H1 (cell line): ENCODE measurements at regions not wholly inside any gene's neighbourhood (a gene's known extent, or its start where the extent isn't known, plus 50 kb on each side); places are given as distances from the start of the nearest gene placed in this dataset.

Experiments
- CTCF ChIA-PET: fragments of 300-600 bp; sonication (Branson Sonifier 250); formaldehyde crosslinking; loops from one replicate; lab custom pipeline; 2021; ENCODE audit not compliant: partially characterized antibody; lab: Charles Lee
- POLR2A ChIA-PET: fragments of 300-600 bp; sonication (Branson Sonifier 250); formaldehyde crosslinking; loops from one replicate; lab custom pipeline; 2021; ENCODE audit warnings: inconsistent platforms; ENCODE audit not compliant: partially characterized antibody; lab: Charles Lee
- DNase-seq, 2 experiments: peaks; one replicate each; pipeline versions ENCODE4 v3.0.0 to v3.0.0-alpha.2; 2010 to 2022; ENCODE audit warnings: low spot score in 2 of 2, low read depth in 1 of 2, mixed read lengths in 1 of 2
- FAIRE-seq: peaks from 2 replicates; lab custom pipeline; 2011; peaks lifted over from hg19 to GRCh38; lab: Jason Lieb, UNC
- H2AFZ ChIP-seq: 2 replicates; pipeline ENCODE4 v1.8.1; 2012; ENCODE audit warnings: low read length, inconsistent platforms
- H2AK5ac ChIP-seq: 2 replicates; pipeline ENCODE4 v1.6.1; 2013; ENCODE audit warnings: low read depth, low read length
- H2BK120ac ChIP-seq: replicated peaks from 2 replicates; pipeline ENCODE3; 2013; ENCODE audit warnings: low read depth, low read length, inconsistent platforms
- H2BK12ac ChIP-seq: 2 replicates; pipeline ENCODE4 v1.6.1; 2013; ENCODE audit warnings: low read depth, low read length
- H2BK15ac ChIP-seq: 2 replicates; pipeline ENCODE4 v1.6.1; 2013; ENCODE audit warnings: low read length
- H2BK20ac ChIP-seq: 2 replicates; pipeline ENCODE4 v1.6.1; 2013; ENCODE audit warnings: low read length
- H2BK5ac ChIP-seq: 2 replicates; pipeline ENCODE4 v1.6.1; 2013; ENCODE audit warnings: low read depth, low read length
- H3K14ac ChIP-seq: 2 replicates; pipeline ENCODE4 v1.6.1; 2013; ENCODE audit warnings: inconsistent platforms; ENCODE audit not compliant: insufficient read length
- H3K18ac ChIP-seq: 2 replicates; pipeline ENCODE4 v1.6.1; 2013; ENCODE audit warnings: low read length; ENCODE audit errors: extremely low read depth
- H3K23ac ChIP-seq: 2 replicates; pipeline ENCODE4 v1.6.1; 2013; ENCODE audit warnings: inconsistent platforms; ENCODE audit not compliant: insufficient read length
- H3K23me2 ChIP-seq: 2 replicates; pipeline ENCODE4 v1.6.1; 2013; ENCODE audit warnings: low read depth, low read length
- H3K27ac ChIP-seq: 2 replicates; pipeline ENCODE4 v1.6.1; 2011; ENCODE audit warnings: low read depth, low read length, inconsistent platforms
- H3K27me3 ChIP-seq, 4 experiments: replicated peaks in 1 of 4; 1 replicate in 1 of 4; 2 replicates in 3 of 4; pipeline versions ENCODE4 v1.6.1 to v1.8.1; 2011 to 2013; ENCODE audit warnings: low read length in 3 of 4, mild to moderate bottlenecking in 3 of 4, inconsistent platforms in 2 of 4, mixed read lengths in 2 of 4, moderate library complexity in 1 of 4; ENCODE audit not compliant: control insufficient read depth in 3 of 4, insufficient read depth in 3 of 4; ENCODE audit errors: extremely low read depth in 1 of 4
- H3K36me3 ChIP-seq, 4 experiments: 2 replicates each; pipeline versions ENCODE4 v1.6.1 to v1.8.1; 2011 to 2013; ENCODE audit warnings: mild to moderate bottlenecking in 4 of 4, low read length in 3 of 4, moderate library complexity in 2 of 4, control low read depth in 1 of 4, inconsistent platforms in 1 of 4; ENCODE audit not compliant: insufficient read depth in 4 of 4, control insufficient read depth in 2 of 4
- H3K4ac ChIP-seq: replicated peaks from 2 replicates; pipeline ENCODE3; 2013; ENCODE audit warnings: low read length, low read depth, mixed read lengths, inconsistent platforms; ENCODE audit not compliant: insufficient read length
- H3K4me1 ChIP-seq, 4 experiments: replicated peaks in 1 of 4; 1 replicate in 1 of 4; 2 replicates in 3 of 4; pipeline versions ENCODE4 v1.6.1 to v1.8.1; 2011 to 2013; ENCODE audit warnings: low read length in 3 of 4, inconsistent platforms in 2 of 4, mixed read lengths in 1 of 4; ENCODE audit not compliant: insufficient read depth in 4 of 4, control insufficient read depth in 3 of 4
- H3K4me2 ChIP-seq, 2 experiments: 2 replicates each; pipeline versions ENCODE4 v1.6.1 to v1.8.1; 2011 to 2013; ENCODE audit warnings: low read depth in 2 of 2, low read length in 2 of 2, control low read depth in 1 of 2, inconsistent platforms in 1 of 2, mild to moderate bottlenecking in 1 of 2; ENCODE audit not compliant: insufficient read depth in 1 of 2
- H3K4me3 ChIP-seq, 4 experiments: fragments of 200-600, 300-600 bp in 1 of 4; sonication (generic), shearing (Covaris generic), sonication (Bioruptor Twin) in 1 of 4; 2 replicates each; pipeline versions ENCODE4 v1.5.1 to v1.8.1; 2011 to 2016; ENCODE audit warnings: low read length in 4 of 4, low read depth in 3 of 4, control low read depth in 2 of 4, inconsistent platforms in 2 of 4, mild to moderate bottlenecking in 2 of 4, mixed read lengths in 1 of 4, moderate library complexity in 1 of 4; ENCODE audit not compliant: insufficient read depth in 2 of 4; ENCODE audit errors: extremely low read depth in 1 of 4
- H3K56ac ChIP-seq: replicated peaks from 2 replicates; pipeline ENCODE3; 2013; ENCODE audit warnings: low read depth, mild to moderate bottlenecking, mixed read lengths, low read length, inconsistent platforms; ENCODE audit not compliant: insufficient read length
- H3K79me1 ChIP-seq: 2 replicates; pipeline ENCODE4 v1.6.1; 2013; ENCODE audit warnings: low read depth, low read length, control low read depth
- H3K79me2 ChIP-seq, 2 experiments: 2 replicates each; pipeline versions ENCODE4 v1.6.1 to v1.8.1; 2012 to 2013; ENCODE audit warnings: low read length in 2 of 2, mild to moderate bottlenecking in 2 of 2, inconsistent platforms in 1 of 2; ENCODE audit not compliant: insufficient read depth in 2 of 2, control insufficient read depth in 1 of 2
- H3K9ac ChIP-seq, 4 experiments: replicated peaks in 1 of 4; 1 replicate in 1 of 4; 2 replicates in 3 of 4; pipeline versions ENCODE4 v1.6.1 to v1.8.1; 2011 to 2013; ENCODE audit warnings: low read depth in 3 of 4, low read length in 3 of 4, control low read depth in 2 of 4, mild to moderate bottlenecking in 2 of 4, moderate library complexity in 2 of 4, inconsistent platforms in 1 of 4; ENCODE audit errors: extremely low read depth in 1 of 4
- H3K9me3 ChIP-seq, 2 experiments: 2 replicates each; pipeline versions ENCODE4 v1.6.1 to v1.8.1; 2012 to 2013; ENCODE audit warnings: mild to moderate bottlenecking in 2 of 2, moderate library complexity in 2 of 2, control low read depth in 1 of 2, inconsistent platforms in 1 of 2, low read depth in 1 of 2, low read length in 1 of 2, mixed read lengths in 1 of 2; ENCODE audit not compliant: insufficient read depth in 2 of 2
- H4K20me1 ChIP-seq, 2 experiments: replicated peaks in 1 of 2; 2 replicates each; pipeline versions ENCODE3 to v1.8.1; 2011 to 2013; ENCODE audit warnings: inconsistent platforms in 2 of 2, low read length in 2 of 2, mild to moderate bottlenecking in 1 of 2; ENCODE audit not compliant: insufficient read depth in 2 of 2, control insufficient read depth in 1 of 2
- H4K5ac ChIP-seq: 2 replicates; pipeline ENCODE4 v1.6.1; 2013; ENCODE audit warnings: low read length, low read depth, mixed read lengths, inconsistent platforms; ENCODE audit not compliant: insufficient read length
- H4K8ac ChIP-seq: 2 replicates; pipeline ENCODE4 v1.8.0; 2013; ENCODE audit warnings: mild to moderate bottlenecking, moderate library complexity, low read length, inconsistent platforms; ENCODE audit not compliant: insufficient read depth; ENCODE audit errors: extremely low read depth
- H4K91ac ChIP-seq: replicated peaks from 2 replicates; pipeline ENCODE3; 2013; ENCODE audit warnings: low read length, mixed read lengths, inconsistent platforms; ENCODE audit not compliant: insufficient read length
- RXRA ChIP-seq: IDR thresholded peaks from 2 replicates; pipeline ENCODE4 v1.6.1; 2011; ENCODE audit warnings: low read depth, mild to moderate bottlenecking, low read length, moderate library complexity; ENCODE audit not compliant: insufficient read depth
- WGBS, 2 experiments: shearing (Covaris generic) in 1 of 2; methylation state at CpG; one replicate each; pipeline versions ENCODE4 v1.1.6 to v1.1.7; 2013 to 2015; ENCODE audit warnings: low lambda C conversion rate in 2 of 2, mixed read lengths in 2 of 2, inconsistent platforms in 1 of 2, low coverage in 1 of 2, missing lambda C conversion rate in 1 of 2; ENCODE audit not compliant: insufficient replicate concordance in 2 of 2, insufficient coverage in 1 of 2, insufficient read length in 1 of 2; ENCODE audit errors: extremely low coverage in 1 of 2, missing lambda C conversion rate in 1 of 2; 5-methylcytosine and 5-hydroxymethylcytosine counted together

- H3K56ac ChIP-seq: no peak overlapping the region
- no peak overlapping the region for H2BK20ac ChIP-seq
- no peak overlapping the region for H4K91ac ChIP-seq
- H2BK120ac ChIP-seq: no peak overlapping the region
- H3K9me3 ChIP-seq: no peaks in the 10 kb centered on the region
- H3K4me1 ChIP-seq: no peaks in the 10 kb centered on the region
- no peaks in the 10 kb centered on the region for H3K27me3 ChIP-seq
- DNase-seq (no peak), FAIRE-seq (no peak)
- H3K4me2 ChIP-seq: no peak overlapping the region
- H2BK15ac ChIP-seq: no peak overlapping the region
- TF ChIP-seq RXRA: no peak
- CTCF ChIA-PET: interaction anchor here (0.8 kb wide), 1 partner anchor 21 kb away, joined by 3 read pairs; no protein-coding TSS in a partner anchor
- no peak overlapping the region for H2BK12ac ChIP-seq
- H4K8ac ChIP-seq: no peak overlapping the region
- no peaks in the 10 kb centered on the region for H4K20me1 ChIP-seq
- H3K79me1 ChIP-seq: no peaks in the 10 kb centered on the region
- no peak overlapping the region for H3K14ac ChIP-seq
- no peak overlapping the region for H3K18ac ChIP-seq
- H3K27ac ChIP-seq: no peak overlapping the region
- no peaks in the 10 kb centered on the region for H3K79me2 ChIP-seq
- H2AK5ac ChIP-seq: no peak overlapping the region
- no peak overlapping the region for H3K4me3 ChIP-seq
- H3K4ac ChIP-seq: no peak overlapping the region
- no peak overlapping the region for H2BK5ac ChIP-seq
- no peak overlapping the region for H4K5ac ChIP-seq
- no peak overlapping the region for H3K9ac ChIP-seq
- H2AFZ ChIP-seq: no peak overlapping the region
- POLR2A ChIA-PET: no interaction called here
- H3K23ac ChIP-seq: no peak overlapping the region
- no peaks in the 10 kb centered on the region for H3K23me2 ChIP-seq
- H3K36me3 ChIP-seq: no peaks in the 10 kb centered on the region
- 88% methylated on average over 4 of the region's 4 CpGs; no CpG with 5 or more reads in 1 of the 2 experiments for WGBS, 2 experiments
These were observed 153.7 kb upstream of the GPR101 start for GRCh38 chrX:137187540-137187939.
